Ishikawa (cell line): ENCODE measurements at regions not wholly inside any gene's neighbourhood (a gene's known extent, or its start where the extent isn't known, plus 50 kb on each side); places are given as distances from the start of the nearest gene placed in this dataset.

Experiments used
- CEBPB ChIP-seq: IDR thresholded peaks from 2 replicates; pipeline ENCODE4 v1.6.1; 2012
- CREB1 ChIP-seq: IDR thresholded peaks from 2 replicates; pipeline ENCODE4 v1.6.1; 2012; ENCODE audit warnings: low read depth
- EGR1 ChIP-seq: IDR thresholded peaks from 2 replicates; pipeline ENCODE4 v1.6.1; 2012
- EP300 ChIP-seq: IDR thresholded peaks from 2 replicates; pipeline ENCODE4 v1.6.1; 2012; ENCODE audit warnings: borderline replicate concordance
- FOXM1 ChIP-seq: IDR thresholded peaks from 2 replicates; pipeline ENCODE4 v1.6.1; 2012; ENCODE audit warnings: low read depth, borderline replicate concordance
- NFIC ChIP-seq: IDR thresholded peaks from 2 replicates; pipeline ENCODE4 v1.6.1; 2012
- RAD21 ChIP-seq: IDR thresholded peaks from 2 replicates; pipeline ENCODE4 v1.6.1; 2012; ENCODE audit warnings: low read depth
- TAF1 ChIP-seq: IDR thresholded peaks from 2 replicates; pipeline ENCODE4 v1.6.1; 2012; ENCODE audit warnings: low read depth, mild to moderate bottlenecking
- TCF12 ChIP-seq: IDR thresholded peaks from 2 replicates; pipeline ENCODE4 v1.6.1; 2012; ENCODE audit warnings: low read depth
- TEAD4 ChIP-seq: IDR thresholded peaks from 2 replicates; pipeline ENCODE4 v1.6.1; 2012
- USF1 ChIP-seq: IDR thresholded peaks from 2 replicates; pipeline ENCODE4 v1.6.1; 2012
- YY1 ChIP-seq: IDR thresholded peaks from 2 replicates; pipeline ENCODE4 v1.6.1; 2012; ENCODE audit warnings: low read depth
- ZBTB7A ChIP-seq: IDR thresholded peaks from 2 replicates; pipeline ENCODE4 v1.6.1; 2012; ENCODE audit warnings: low read depth
- TF ChIP-seq, protein P1 (sequence below): IDR thresholded peaks from 2 replicates; pipeline ENCODE4 v1.6.1; 2012
- TF ChIP-seq, protein P2 (sequence below): IDR thresholded peaks from 2 replicates; pipeline ENCODE4 v1.6.1; 2012; ENCODE audit warnings: low read depth, mild to moderate bottlenecking

- no peak for TF ChIP-seq TEAD4
- no peak for TF ChIP-seq CREB1
- TF ChIP-seq CEBPB = no peak
- no peak for TF ChIP-seq NFIC
- TF ChIP-seq EGR1 = no peak
- TF ChIP-seq FOXM1 = no peak
- no peak for TF ChIP-seq TCF12
- TF ChIP-seq, protein P1, sequence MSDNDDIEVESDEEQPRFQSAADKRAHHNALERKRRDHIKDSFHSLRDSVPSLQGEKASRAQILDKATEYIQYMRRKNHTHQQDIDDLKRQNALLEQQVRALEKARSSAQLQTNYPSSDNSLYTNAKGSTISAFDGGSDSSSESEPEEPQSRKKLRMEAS = no peak
- TF ChIP-seq YY1 = no peak
Observed at GRCh38 chr16:35142147-35142808, 1682.9 kb downstream of the TP53TG3F start.

DNA sequence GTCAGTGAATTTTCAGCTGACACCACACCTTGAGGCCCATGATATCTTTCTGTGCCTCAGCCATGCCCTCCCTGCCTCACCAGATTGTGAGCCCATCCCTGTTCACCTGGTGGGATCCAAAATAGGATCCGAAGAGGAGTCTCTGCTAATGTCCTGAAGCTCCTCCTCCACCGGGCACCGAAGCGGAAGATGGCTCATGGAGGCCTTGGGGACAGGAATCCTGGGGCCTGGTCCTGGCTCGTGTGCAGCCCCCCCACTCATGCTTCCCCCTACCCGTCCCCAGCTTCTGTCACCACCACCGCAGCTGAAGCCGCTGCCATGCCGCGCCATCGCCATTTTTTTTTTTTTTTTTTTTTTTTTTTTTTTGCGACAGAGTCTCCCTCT lies 1683.4 kb downstream of the TP53TG3F start:
- TF ChIP-seq EP300 (no peak), USF1 (no peak), CREB1 (no peak), CEBPB (no peak), NFIC (no peak), TAF1 (no peak), TCF12 (no peak), ZBTB7A (no peak), FOXM1 (no peak), EGR1 (no peak), TEAD4 (no peak)
- TF ChIP-seq, protein P1 = no peak
- TF ChIP-seq, protein P2, sequence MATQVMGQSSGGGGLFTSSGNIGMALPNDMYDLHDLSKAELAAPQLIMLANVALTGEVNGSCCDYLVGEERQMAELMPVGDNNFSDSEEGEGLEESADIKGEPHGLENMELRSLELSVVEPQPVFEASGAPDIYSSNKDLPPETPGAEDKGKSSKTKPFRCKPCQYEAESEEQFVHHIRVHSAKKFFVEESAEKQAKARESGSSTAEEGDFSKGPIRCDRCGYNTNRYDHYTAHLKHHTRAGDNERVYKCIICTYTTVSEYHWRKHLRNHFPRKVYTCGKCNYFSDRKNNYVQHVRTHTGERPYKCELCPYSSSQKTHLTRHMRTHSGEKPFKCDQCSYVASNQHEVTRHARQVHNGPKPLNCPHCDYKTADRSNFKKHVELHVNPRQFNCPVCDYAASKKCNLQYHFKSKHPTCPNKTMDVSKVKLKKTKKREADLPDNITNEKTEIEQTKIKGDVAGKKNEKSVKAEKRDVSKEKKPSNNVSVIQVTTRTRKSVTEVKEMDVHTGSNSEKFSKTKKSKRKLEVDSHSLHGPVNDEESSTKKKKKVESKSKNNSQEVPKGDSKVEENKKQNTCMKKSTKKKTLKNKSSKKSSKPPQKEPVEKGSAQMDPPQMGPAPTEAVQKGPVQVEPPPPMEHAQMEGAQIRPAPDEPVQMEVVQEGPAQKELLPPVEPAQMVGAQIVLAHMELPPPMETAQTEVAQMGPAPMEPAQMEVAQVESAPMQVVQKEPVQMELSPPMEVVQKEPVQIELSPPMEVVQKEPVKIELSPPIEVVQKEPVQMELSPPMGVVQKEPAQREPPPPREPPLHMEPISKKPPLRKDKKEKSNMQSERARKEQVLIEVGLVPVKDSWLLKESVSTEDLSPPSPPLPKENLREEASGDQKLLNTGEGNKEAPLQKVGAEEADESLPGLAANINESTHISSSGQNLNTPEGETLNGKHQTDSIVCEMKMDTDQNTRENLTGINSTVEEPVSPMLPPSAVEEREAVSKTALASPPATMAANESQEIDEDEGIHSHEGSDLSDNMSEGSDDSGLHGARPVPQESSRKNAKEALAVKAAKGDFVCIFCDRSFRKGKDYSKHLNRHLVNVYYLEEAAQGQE = no peak

- TF ChIP-seq NFIC (no peak), RAD21 (no peak), YY1 (no peak), USF1 (no peak), CREB1 (no peak), TEAD4 (no peak), FOXM1 (no peak), EP300 (no peak), EGR1 (no peak), TAF1 (no peak), ZBTB7A (no peak), CEBPB (no peak), TCF12 (no peak)
- TF ChIP-seq, protein P2 = no peak
- TF ChIP-seq, protein P1 = no peak
Observed at GRCh38 chr16:35144212-35144932, 1685.0 kb downstream of the TP53TG3F start.

DNA sequence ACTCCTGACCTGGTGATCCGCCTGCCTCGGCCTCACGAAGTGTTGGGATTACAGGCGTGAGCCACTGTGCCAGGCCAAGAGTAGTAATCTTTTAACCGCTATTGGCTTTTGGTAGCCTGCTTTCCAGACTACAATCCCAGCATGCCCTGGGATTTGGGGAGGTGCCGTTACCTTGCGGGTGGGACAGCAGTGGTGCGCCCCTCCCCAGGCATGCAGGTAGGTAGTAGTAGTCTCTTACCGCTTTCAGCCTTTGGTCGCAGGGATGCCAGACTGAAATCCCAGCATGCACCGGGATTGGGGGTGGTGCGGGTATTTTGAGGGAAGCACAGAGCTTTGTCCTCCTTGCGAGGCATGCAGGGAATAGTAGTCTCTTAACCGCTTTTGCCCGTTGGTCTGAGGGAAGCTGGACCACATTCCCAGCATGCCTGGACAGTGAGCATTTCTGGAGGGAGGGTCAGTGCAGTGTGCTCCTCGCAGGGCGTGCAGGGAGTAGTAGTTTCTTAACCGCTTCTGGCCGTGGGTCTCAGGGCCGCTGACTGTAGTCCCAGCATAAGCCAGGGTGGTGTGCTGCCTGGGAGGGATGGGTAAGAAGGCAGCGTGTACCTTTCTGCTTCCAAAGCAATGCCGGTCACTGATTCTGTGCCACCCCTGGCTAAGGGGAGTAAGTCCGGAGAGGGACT lies 1686.8 kb downstream of the TP53TG3F start:
- TF ChIP-seq CEBPB (no peak), FOXM1 (no peak), CREB1 (no peak), USF1 (no peak), TAF1 (no peak), RAD21 (no peak), NFIC (no peak), YY1 (no peak), ZBTB7A (no peak), TCF12 (no peak), TEAD4 (no peak), EGR1 (no peak), EP300 (no peak)
- TF ChIP-seq, protein P2 = no peak
- TF ChIP-seq, protein P1 = no peak
